ENCODE measurements at regions not wholly inside any gene's neighbourhood (a gene's known extent, or its start where the extent isn't known, plus 50 kb on each side); places are given as distances from the start of the nearest gene placed in this dataset.

GRCh38 chr4:166432842-166433241 is 559.8 kb downstream of the TLL1 start:
- TF ChIP-seq, protein P1, sequence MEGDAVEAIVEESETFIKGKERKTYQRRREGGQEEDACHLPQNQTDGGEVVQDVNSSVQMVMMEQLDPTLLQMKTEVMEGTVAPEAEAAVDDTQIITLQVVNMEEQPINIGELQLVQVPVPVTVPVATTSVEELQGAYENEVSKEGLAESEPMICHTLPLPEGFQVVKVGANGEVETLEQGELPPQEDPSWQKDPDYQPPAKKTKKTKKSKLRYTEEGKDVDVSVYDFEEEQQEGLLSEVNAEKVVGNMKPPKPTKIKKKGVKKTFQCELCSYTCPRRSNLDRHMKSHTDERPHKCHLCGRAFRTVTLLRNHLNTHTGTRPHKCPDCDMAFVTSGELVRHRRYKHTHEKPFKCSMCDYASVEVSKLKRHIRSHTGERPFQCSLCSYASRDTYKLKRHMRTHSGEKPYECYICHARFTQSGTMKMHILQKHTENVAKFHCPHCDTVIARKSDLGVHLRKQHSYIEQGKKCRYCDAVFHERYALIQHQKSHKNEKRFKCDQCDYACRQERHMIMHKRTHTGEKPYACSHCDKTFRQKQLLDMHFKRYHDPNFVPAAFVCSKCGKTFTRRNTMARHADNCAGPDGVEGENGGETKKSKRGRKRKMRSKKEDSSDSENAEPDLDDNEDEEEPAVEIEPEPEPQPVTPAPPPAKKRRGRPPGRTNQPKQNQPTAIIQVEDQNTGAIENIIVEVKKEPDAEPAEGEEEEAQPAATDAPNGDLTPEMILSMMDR (IDR thresholded peaks at IDR 0.05; ENCODE audit: insufficient read depth, low read depth, low read length) = no peak
- no peak for TF ChIP-seq EZH2 (IDR thresholded peaks at IDR 0.05; ENCODE audit: insufficient read depth, low read length)

All from astrocyte (in vitro differentiated cells and primary cell).